ENCODE measurements at regions not wholly inside any gene's neighbourhood (a gene's known extent, or its start where the extent isn't known, plus 50 kb on each side); places are given as distances from the start of the nearest gene placed in this dataset.

DNA sequence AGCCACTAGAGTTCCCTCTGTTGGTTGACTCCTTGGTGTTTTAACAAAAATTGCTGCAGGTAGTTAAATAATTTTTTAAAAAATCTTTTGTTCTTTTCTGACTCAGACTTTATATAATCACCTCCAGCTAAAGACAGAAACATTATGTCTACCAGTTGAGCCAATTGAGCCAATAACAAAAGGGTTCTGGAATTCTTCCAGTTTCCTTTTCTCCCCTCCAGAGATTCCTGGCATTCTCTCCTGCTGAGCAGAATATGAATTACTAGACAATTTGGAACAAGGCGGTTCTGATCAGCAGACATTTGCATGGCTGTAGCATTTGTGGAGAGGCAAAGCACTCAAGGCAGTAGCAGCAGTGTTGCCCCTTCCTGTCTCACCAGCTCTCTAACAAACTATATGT, 144.0 kb upstream of the SLC35B3 start:
- Histone ChIP-seq H3K36me3 (ENCODE audit: control insufficient read depth in 2 of 2, extremely low read depth in 1 of 2, insufficient read depth in 2 of 2, low read length in 2 of 2) (no peaks in the 10 kb centered on the region), H3K4me3 (replicated peaks in 1 of 3; ENCODE audit: insufficient read depth in 1 of 3, low read depth in 1 of 3, low read length in 3 of 3) (no peak overlapping the region), H3K79me2 (ENCODE audit: control insufficient read depth, insufficient read depth, low read length) (no peaks in the 10 kb centered on the region), H3K27me3 (ENCODE audit: control insufficient read depth in 2 of 2, insufficient read depth in 2 of 2, low read length in 2 of 2) (no peaks in the 10 kb centered on the region), H3K27ac (ENCODE audit: insufficient read depth, low read depth, low read length) (no peak overlapping the region), H3K9ac (replicated peaks; ENCODE audit: extremely low read depth, insufficient read depth, low read length) (no peak overlapping the region), H3K4me2 (ENCODE audit: insufficient read depth, low read length) (no peak overlapping the region), H3K9me1 (replicated peaks; ENCODE audit: control insufficient read depth, extremely low read depth, insufficient read depth, low read length) (no peaks in the 10 kb centered on the region), H4K20me1 (replicated peaks; ENCODE audit: control insufficient read depth, extremely low read depth, insufficient read depth, low read length) (no peaks in the 10 kb centered on the region), H3K9me3 (replicated peaks; ENCODE audit: control insufficient read depth, insufficient read depth, low read length) (no peaks in the 10 kb centered on the region), H2AFZ (ENCODE audit: low read depth, low read length) (no peak overlapping the region), H3K4me1 (ENCODE audit: control insufficient read depth, extremely low read depth, insufficient read depth, low read length) (no peaks in the 10 kb centered on the region)
- no peak for TF ChIP-seq FOS (IDR thresholded peaks at IDR 0.05; ENCODE audit: borderline replicate concordance, insufficient read depth, low read length)
- FAIRE-seq (no peak), DNase-seq (ENCODE audit: low read depth, low spot score) (no peak)
- no TSS peak for BruUV-seq (replicated peaks)
- CTCF ChIA-PET: no interaction called here
- intact Hi-C loops (cut with micrococcal nuclease): no loop called here
- dilution Hi-C loops (cut with MboI; ENCODE audit: extremely low pct_ligation_motif_present, low sequenced_read_pairs): no loop called here
- POLR2A ChIA-PET: no interaction called here

DNA sequence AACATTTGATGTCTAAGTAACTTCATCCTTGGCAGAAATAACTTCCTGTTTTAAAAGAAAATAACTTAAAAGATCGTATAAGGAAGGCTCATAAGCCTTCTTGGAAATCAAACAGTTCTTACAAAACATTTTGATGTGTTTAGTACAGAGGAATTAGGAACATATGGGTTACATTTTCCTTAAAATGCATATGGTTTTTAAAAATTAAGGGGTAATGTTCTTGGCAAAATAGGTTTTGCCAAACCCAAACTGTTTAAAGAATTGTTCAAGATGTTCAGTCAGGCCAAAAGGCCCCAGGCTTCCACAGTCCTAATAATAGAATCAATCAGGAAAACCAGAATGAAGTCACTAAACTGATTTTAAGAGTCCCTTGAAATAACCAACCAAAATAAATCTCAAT, 142.7 kb upstream of the SLC35B3 start:
- H3K4me3 ChIP-seq (replicated peaks in 1 of 3; ENCODE audit: insufficient read depth in 1 of 3, low read depth in 1 of 3, low read length in 3 of 3): no peak overlapping the region
- no peaks in the 10 kb centered on the region for H3K79me2 ChIP-seq (ENCODE audit: control insufficient read depth, insufficient read depth, low read length)
- H2AFZ ChIP-seq (ENCODE audit: low read depth, low read length): no peak overlapping the region
- no peaks in the 10 kb centered on the region for H4K20me1 ChIP-seq (replicated peaks; ENCODE audit: control insufficient read depth, extremely low read depth, insufficient read depth, low read length)
- H3K9me3 ChIP-seq (replicated peaks; ENCODE audit: control insufficient read depth, insufficient read depth, low read length): no peaks in the 10 kb centered on the region
- H3K27ac ChIP-seq (ENCODE audit: insufficient read depth, low read depth, low read length): no peak overlapping the region
- ChIA-PET CTCF (no interaction called here), POLR2A (no interaction called here)
- FAIRE-seq (no peak), DNase-seq (ENCODE audit: low read depth, low spot score) (no peak)
- no peaks in the 10 kb centered on the region for H3K36me3 ChIP-seq (ENCODE audit: control insufficient read depth in 2 of 2, extremely low read depth in 1 of 2, insufficient read depth in 2 of 2, low read length in 2 of 2)
- H3K4me2 ChIP-seq (ENCODE audit: insufficient read depth, low read length): no peak overlapping the region
- no peaks in the 10 kb centered on the region for H3K27me3 ChIP-seq (ENCODE audit: control insufficient read depth in 2 of 2, insufficient read depth in 2 of 2, low read length in 2 of 2)
- intact Hi-C loops (cut with micrococcal nuclease): no loop called here
- dilution Hi-C loops (cut with MboI; ENCODE audit: extremely low pct_ligation_motif_present, low sequenced_read_pairs): no loop called here
- H3K4me1 ChIP-seq (ENCODE audit: control insufficient read depth, extremely low read depth, insufficient read depth, low read length): no peaks in the 10 kb centered on the region
- no peaks in the 10 kb centered on the region for H3K9me1 ChIP-seq (replicated peaks; ENCODE audit: control insufficient read depth, extremely low read depth, insufficient read depth, low read length)
- H3K9ac ChIP-seq (replicated peaks; ENCODE audit: extremely low read depth, insufficient read depth, low read length): no peak overlapping the region
- TF ChIP-seq MYC (IDR thresholded peaks at IDR 0.05; ENCODE audit: low read depth, low read length) (no peak), FOS (IDR thresholded peaks at IDR 0.05; ENCODE audit: borderline replicate concordance, insufficient read depth, low read length) (no peak), JUN (IDR thresholded peaks at IDR 0.05; ENCODE audit: borderline replicate concordance, insufficient read depth, insufficient read length, low read depth) (no peak), POLR2A (IDR thresholded peaks at IDR 0.05; ENCODE audit: low read depth, low read length) (no peak), EZH2 (IDR thresholded peaks at IDR 0.05; ENCODE audit: borderline replicate concordance, low read depth, low read length, severe bottlenecking) (no peak), GATA2 (IDR thresholded peaks at IDR 0.05; ENCODE audit: insufficient read depth, insufficient read length, low read depth, low read length) (no peak), POLR2AphosphoS5 (IDR thresholded peaks at IDR 0.05; ENCODE audit: insufficient read depth, low read depth, low read length) (no peak)
- TF ChIP-seq, protein P1, sequence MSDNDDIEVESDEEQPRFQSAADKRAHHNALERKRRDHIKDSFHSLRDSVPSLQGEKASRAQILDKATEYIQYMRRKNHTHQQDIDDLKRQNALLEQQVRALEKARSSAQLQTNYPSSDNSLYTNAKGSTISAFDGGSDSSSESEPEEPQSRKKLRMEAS (IDR thresholded peaks at IDR 0.05; ENCODE audit: insufficient read depth, insufficient read length): no peak
- TF ChIP-seq, protein P2, sequence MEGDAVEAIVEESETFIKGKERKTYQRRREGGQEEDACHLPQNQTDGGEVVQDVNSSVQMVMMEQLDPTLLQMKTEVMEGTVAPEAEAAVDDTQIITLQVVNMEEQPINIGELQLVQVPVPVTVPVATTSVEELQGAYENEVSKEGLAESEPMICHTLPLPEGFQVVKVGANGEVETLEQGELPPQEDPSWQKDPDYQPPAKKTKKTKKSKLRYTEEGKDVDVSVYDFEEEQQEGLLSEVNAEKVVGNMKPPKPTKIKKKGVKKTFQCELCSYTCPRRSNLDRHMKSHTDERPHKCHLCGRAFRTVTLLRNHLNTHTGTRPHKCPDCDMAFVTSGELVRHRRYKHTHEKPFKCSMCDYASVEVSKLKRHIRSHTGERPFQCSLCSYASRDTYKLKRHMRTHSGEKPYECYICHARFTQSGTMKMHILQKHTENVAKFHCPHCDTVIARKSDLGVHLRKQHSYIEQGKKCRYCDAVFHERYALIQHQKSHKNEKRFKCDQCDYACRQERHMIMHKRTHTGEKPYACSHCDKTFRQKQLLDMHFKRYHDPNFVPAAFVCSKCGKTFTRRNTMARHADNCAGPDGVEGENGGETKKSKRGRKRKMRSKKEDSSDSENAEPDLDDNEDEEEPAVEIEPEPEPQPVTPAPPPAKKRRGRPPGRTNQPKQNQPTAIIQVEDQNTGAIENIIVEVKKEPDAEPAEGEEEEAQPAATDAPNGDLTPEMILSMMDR (IDR thresholded peaks at IDR 0.05; ENCODE audit: extremely low read depth in 1 of 2, insufficient read depth in 1 of 2, low read depth in 1 of 2, low read length in 2 of 2): no peak
- no TSS peak for BruUV-seq (replicated peaks)
